Activated CD4-positive, alpha-beta T cell treated with anti-CD3 and anti-CD28 coated beads, Interleukin-2, amount 10 ng/mL, durations not matched to agents 24 days and 14 days (primary cell): ENCODE measurements at regions not wholly inside any gene's neighbourhood (a gene's known extent, or its start where the extent isn't known, plus 50 kb on each side); places are given as distances from the start of the nearest gene placed in this dataset.

Experiments used
- DNase-seq: peaks from one replicate; pipeline ENCODE4 v3.0.0; 2022
- H3K27ac Mint-ChIP-seq: one replicate; pipeline ENCODE4 v1.8.0; 2022; ENCODE audit warnings: mild to moderate bottlenecking, mixed read lengths
- H3K27me3 Mint-ChIP-seq: one replicate; pipeline ENCODE4 v1.8.0; 2022; ENCODE audit warnings: mixed read lengths
- H3K36me3 Mint-ChIP-seq: one replicate; pipeline ENCODE4 v1.8.0; 2022; ENCODE audit warnings: low read depth, mild to moderate bottlenecking, mixed read lengths
- H3K4me1 Mint-ChIP-seq: one replicate; pipeline ENCODE4 v1.8.0; 2021; ENCODE audit warnings: mixed read lengths
- H3K4me3 Mint-ChIP-seq: one replicate; pipeline ENCODE4 v1.8.0; 2022; ENCODE audit warnings: mild to moderate bottlenecking, moderate library complexity, mixed read lengths
- H3K9me3 Mint-ChIP-seq: one replicate; pipeline ENCODE4 v1.8.0; 2021; ENCODE audit warnings: mixed read lengths
- intact Hi-C: fragments of 100-400 bp; cut with micrococcal nuclease; formaldehyde crosslinking; loops from one replicate; pipeline ENCODE4 v1.15.1; 2023

DNA sequence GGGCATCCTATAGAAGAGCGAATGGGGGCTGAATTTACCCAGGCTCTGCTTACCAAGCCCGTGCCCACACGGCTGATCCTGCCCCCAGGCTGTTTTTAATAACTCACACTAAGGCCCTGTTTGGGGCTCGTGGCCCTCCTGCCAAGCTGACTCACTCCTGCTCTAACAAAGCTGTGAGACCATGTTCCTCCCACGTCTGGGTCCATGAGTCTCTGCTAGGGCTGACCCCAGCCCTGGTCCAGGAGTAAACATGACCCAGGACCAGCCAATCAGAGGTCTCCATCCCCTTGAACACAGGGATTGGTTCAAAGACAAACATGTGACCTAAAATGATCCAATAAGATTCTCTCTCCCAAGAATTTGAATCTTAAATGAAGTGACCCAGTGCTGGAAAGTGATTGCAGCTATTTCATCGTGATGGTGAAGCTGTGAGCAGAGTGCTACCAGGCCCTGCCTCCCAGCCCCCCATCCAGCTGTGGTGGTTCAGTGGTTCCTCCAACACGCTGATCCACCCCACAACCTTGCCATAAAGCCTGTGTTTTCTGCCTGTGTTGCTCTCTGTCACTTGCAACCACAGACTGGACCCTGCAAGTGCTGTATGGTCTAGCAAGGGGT is 57.2 kb downstream of the C16orf82 start:
- Mint-ChIP-seq H3K4me1 (no peaks in the 10 kb centered on the region), H3K36me3 (no peaks in the 10 kb centered on the region), H3K27me3 (no peaks in the 10 kb centered on the region), H3K27ac (no peak overlapping the region), H3K9me3 (peaks cover 16% of the 10 kb centered on the region), H3K4me3 (no peak overlapping the region)
- intact Hi-C loops: no loop called here
- no peak for DNase-seq

- Mint-ChIP-seq H3K27ac (no peak overlapping the region), H3K36me3 (no peaks in the 10 kb centered on the region), H3K4me3 (no peak overlapping the region), H3K27me3 (no peaks in the 10 kb centered on the region), H3K9me3 (peaks cover 19% of the 10 kb centered on the region), H3K4me1 (no peaks in the 10 kb centered on the region)
- DNase-seq: no peak
- intact Hi-C loops: no loop called here
Measured at GRCh38 chr16:27127308-27127707, 60.6 kb downstream of the C16orf82 start.

GRCh38 chr16:27129401-27129800 is 62.7 kb downstream of the C16orf82 start:
- H3K4me1 Mint-ChIP-seq: no peaks in the 10 kb centered on the region
- no peak overlapping the region for H3K27ac Mint-ChIP-seq
- H3K9me3 Mint-ChIP-seq: peaks cover 18% of the 10 kb centered on the region
- no peak overlapping the region for H3K4me3 Mint-ChIP-seq
- no peaks in the 10 kb centered on the region for H3K36me3 Mint-ChIP-seq
- DNase-seq: no peak
- H3K27me3 Mint-ChIP-seq: no peaks in the 10 kb centered on the region
- intact Hi-C loops: no loop called here

GRCh38 chr16:27138257-27138656 is 65.1 kb upstream of the KDM8 start:
- no peak for DNase-seq
- intact Hi-C loops: no loop called here
- H3K9me3 Mint-ChIP-seq: peaks cover 17% of the 10 kb centered on the region
- H3K27ac Mint-ChIP-seq: peak overlapping the region; percentile 41
- peaks cover 4% of the 10 kb centered on the region for H3K36me3 Mint-ChIP-seq
- H3K4me3 Mint-ChIP-seq: no peak overlapping the region
- peaks cover 2% of the 10 kb centered on the region for H3K4me1 Mint-ChIP-seq
- H3K27me3 Mint-ChIP-seq: peaks cover 9% of the 10 kb centered on the region

DNA sequence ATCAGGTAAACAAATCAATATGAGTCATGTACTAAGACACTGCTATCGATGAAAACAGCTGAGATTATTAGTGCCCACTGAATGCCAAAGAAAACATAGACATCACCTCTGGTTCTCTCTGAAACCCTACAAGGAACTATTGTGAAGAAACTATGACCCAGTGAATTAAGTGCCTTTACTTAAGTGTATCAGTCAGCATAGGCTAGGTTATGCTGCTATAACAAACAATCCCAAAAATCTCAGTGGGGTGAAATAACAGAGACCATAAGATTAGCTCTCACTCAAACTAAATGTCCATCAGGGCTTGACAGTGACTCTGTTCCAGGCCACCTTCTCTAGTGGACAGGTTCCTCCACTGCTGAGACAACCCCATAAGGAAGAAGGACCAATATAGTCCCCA is 57.7 kb upstream of the KDM8 start:
- peaks cover 7% of the 10 kb centered on the region for H3K9me3 Mint-ChIP-seq
- H3K27me3 Mint-ChIP-seq: peaks cover 3% of the 10 kb centered on the region
- intact Hi-C loops: no loop called here
- DNase-seq: no peak
- no peak overlapping the region for H3K27ac Mint-ChIP-seq
- H3K4me3 Mint-ChIP-seq: no peak overlapping the region
- no peaks in the 10 kb centered on the region for H3K4me1 Mint-ChIP-seq
- no peaks in the 10 kb centered on the region for H3K36me3 Mint-ChIP-seq

GRCh38 chr16:27149986-27150385 is 53.3 kb upstream of the KDM8 start:
- Mint-ChIP-seq H3K36me3 (no peaks in the 10 kb centered on the region), H3K4me1 (peaks cover 4% of the 10 kb centered on the region), H3K27me3 (peaks cover 2% of the 10 kb centered on the region), H3K9me3 (peaks cover 7% of the 10 kb centered on the region), H3K27ac (no peak overlapping the region), H3K4me3 (no peak overlapping the region)
- DNase-seq: no peak
- intact Hi-C loops: no loop called here

DNA sequence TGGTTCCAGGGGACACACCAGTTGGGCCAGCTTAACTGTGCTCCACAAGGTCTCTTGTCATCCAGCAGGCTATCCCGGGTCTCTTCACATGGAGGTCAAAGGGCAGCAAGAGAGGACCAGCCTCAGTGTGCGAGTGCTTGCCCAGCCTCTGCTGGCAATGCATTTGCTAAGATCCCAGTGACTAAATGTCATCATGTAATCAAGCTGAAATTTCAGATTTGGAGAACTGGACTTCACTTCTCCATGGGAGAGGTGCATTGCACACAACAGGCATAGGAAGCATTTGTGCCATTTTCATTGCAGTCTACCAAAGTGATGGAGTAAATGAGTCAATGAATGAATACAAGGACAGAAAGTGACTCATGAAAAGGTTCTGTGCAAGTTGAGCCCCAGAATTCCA is 51.2 kb upstream of the KDM8 start:
- DNase-seq: no peak
- no peak overlapping the region for H3K27ac Mint-ChIP-seq
- no peak overlapping the region for H3K4me3 Mint-ChIP-seq
- H3K4me1 Mint-ChIP-seq: peaks cover 8% of the 10 kb centered on the region
- no peaks in the 10 kb centered on the region for H3K36me3 Mint-ChIP-seq
- intact Hi-C loops: no loop called here
- H3K9me3 Mint-ChIP-seq: no peaks in the 10 kb centered on the region
- H3K27me3 Mint-ChIP-seq: no peaks in the 10 kb centered on the region

GRCh38 chr16:27152801-27153200 is 50.5 kb upstream of the KDM8 start:
- Mint-ChIP-seq H3K36me3 (no peaks in the 10 kb centered on the region), H3K4me1 (peaks cover 8% of the 10 kb centered on the region), H3K27me3 (no peaks in the 10 kb centered on the region), H3K4me3 (no peak overlapping the region), H3K27ac (no peak overlapping the region), H3K9me3 (no peaks in the 10 kb centered on the region)
- no peak for DNase-seq
- intact Hi-C loops: no loop called here
